HFFc6 (cell line): ENCODE measurements at regions not wholly inside any gene's neighbourhood (a gene's known extent, or its start where the extent isn't known, plus 50 kb on each side); places are given as distances from the start of the nearest gene placed in this dataset.

Source experiments
- DNase-seq: peaks from one replicate; pipeline ENCODE4 v3.0.0-alpha.2; 2018
- H3K27ac Mint-ChIP-seq: 2 replicates; pipeline ENCODE4 v1.8.0; 2020; ENCODE audit warnings: mild to moderate bottlenecking, mixed read lengths
- H3K27me3 Mint-ChIP-seq: 2 replicates; pipeline ENCODE4 v1.8.0; 2021; ENCODE audit warnings: mild to moderate bottlenecking, moderate library complexity, mixed read lengths; ENCODE audit not compliant: insufficient read depth
- H3K36me3 Mint-ChIP-seq: 2 replicates; pipeline ENCODE4 v1.8.0; 2021; ENCODE audit warnings: low read depth, mixed read lengths
- H3K4me1 Mint-ChIP-seq: 2 replicates; pipeline ENCODE4 v1.8.0; 2020; ENCODE audit warnings: low read depth, mixed read lengths
- H3K4me3 Mint-ChIP-seq: 2 replicates; pipeline ENCODE4 v1.8.0; 2020; ENCODE audit warnings: mild to moderate bottlenecking, moderate library complexity, mixed read lengths
- H3K9me3 Mint-ChIP-seq: 2 replicates; pipeline ENCODE4 v1.8.0; 2020; ENCODE audit warnings: mild to moderate bottlenecking, mixed read lengths
- CTCF ChIP-seq: fragments of 200-600 bp; sonication (generic); IDR thresholded peaks from 2 replicates; pipeline ENCODE4 v1.5.0; 2021; ENCODE audit warnings: antibody characterized with exemption, mild to moderate bottlenecking

- Mint-ChIP-seq H3K27me3 (no peaks in the 10 kb centered on the region; the same call in 1 of the 2 replicates), H3K4me3 (no peak overlapping the region), H3K27ac (no peak overlapping the region), H3K4me1 (peaks cover 23% of the 10 kb centered on the region), H3K36me3 (peaks cover 32% of the 10 kb centered on the region), H3K9me3 (peaks cover 29% of the 10 kb centered on the region)
- TF ChIP-seq CTCF, result no peak
- DNase-seq, result no peak
Observed at GRCh38 chr9:79104951-79105350, 466.8 kb upstream of the TLE4 start.

DNA sequence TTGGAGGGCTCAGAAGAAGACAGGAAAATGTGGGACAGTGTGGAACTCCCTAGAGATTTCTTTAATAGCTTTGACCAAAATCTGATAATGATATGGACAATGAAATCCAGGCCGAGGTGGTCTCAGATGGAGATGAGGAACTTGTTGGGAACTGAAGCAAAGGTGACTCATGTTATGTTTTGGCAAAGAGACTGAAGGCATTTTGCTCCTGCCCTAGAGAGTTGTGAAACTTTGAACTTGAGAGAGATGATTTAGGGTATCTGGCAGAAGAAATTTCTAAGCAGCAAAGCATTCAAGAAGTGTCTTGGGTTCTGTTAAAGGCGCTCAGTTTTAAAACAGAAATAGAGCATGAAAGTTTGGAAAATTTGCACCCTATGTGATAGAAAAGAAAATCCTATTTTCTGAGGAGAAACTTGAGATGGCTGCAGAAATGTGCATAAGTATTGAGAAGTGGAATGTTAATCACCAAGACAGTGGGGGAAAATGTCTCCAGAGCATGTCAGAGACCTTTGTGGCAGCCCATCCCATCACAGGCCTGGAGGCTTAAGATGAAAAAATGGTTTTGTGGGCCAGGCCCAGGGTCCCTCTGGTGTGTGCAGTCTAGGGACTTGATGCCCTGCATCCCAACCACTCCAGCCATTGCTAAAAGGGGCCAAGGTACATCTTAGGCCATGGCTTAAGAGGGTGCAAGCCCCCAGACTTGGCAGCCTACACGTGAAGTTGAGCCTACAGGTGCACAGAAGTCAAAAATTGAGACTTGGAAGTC lies 463.7 kb upstream of the TLE4 start:
- Mint-ChIP-seq H3K4me1 (peaks cover 23% of the 10 kb centered on the region), H3K4me3 (no peak overlapping the region), H3K27me3 (no peaks in the 10 kb centered on the region; the same call in 1 of the 2 replicates), H3K36me3 (peaks cover 37% of the 10 kb centered on the region), H3K9me3 (peaks cover 25% of the 10 kb centered on the region), H3K27ac (no peak overlapping the region)
- DNase-seq, result no peak
- no peak for TF ChIP-seq CTCF

GRCh38 chr9:79111653-79112052 lies 460.1 kb upstream of the TLE4 start:
- DNase-seq, result no peak
- H3K27ac Mint-ChIP-seq, result no peak overlapping the region
- peaks cover 32% of the 10 kb centered on the region for H3K36me3 Mint-ChIP-seq
- H3K4me1 Mint-ChIP-seq, result peaks cover 6% of the 10 kb centered on the region; the same call in 1 of the 2 replicates
- no peak overlapping the region for H3K4me3 Mint-ChIP-seq
- H3K27me3 Mint-ChIP-seq, result no peaks in the 10 kb centered on the region; the same call in 1 of the 2 replicates
- peaks cover 25% of the 10 kb centered on the region for H3K9me3 Mint-ChIP-seq
- no peak for TF ChIP-seq CTCF

- TF ChIP-seq CTCF, result no peak
- Mint-ChIP-seq H3K4me1 (no peaks in the 10 kb centered on the region), H3K36me3 (peaks cover 7% of the 10 kb centered on the region; the same call in 1 of the 2 replicates), H3K9me3 (no peaks in the 10 kb centered on the region), H3K27me3 (peaks cover 1% of the 10 kb centered on the region; the same call in 1 of the 2 replicates), H3K4me3 (no peak overlapping the region), H3K27ac (no peak overlapping the region)
- DNase-seq, result no peak
Observed at GRCh38 chr9:79115176-79115575, 456.6 kb upstream of the TLE4 start.

GRCh38 chr9:79116041-79116440 lies 455.7 kb upstream of the TLE4 start:
- peaks cover 5% of the 10 kb centered on the region; the same call in 1 of the 2 replicates for H3K36me3 Mint-ChIP-seq
- no peak overlapping the region for H3K27ac Mint-ChIP-seq
- peaks cover 1% of the 10 kb centered on the region; the same call in 1 of the 2 replicates for H3K27me3 Mint-ChIP-seq
- H3K4me1 Mint-ChIP-seq, result peaks cover 8% of the 10 kb centered on the region
- H3K9me3 Mint-ChIP-seq, result no peaks in the 10 kb centered on the region
- no peak for TF ChIP-seq CTCF
- H3K4me3 Mint-ChIP-seq, result no peak overlapping the region
- DNase-seq, result no peak
